HEK293 (cell line): ENCODE measurements at regions not wholly inside any gene's neighbourhood (a gene's known extent, or its start where the extent isn't known, plus 50 kb on each side); places are given as distances from the start of the nearest gene placed in this dataset.

ENCODE experiments used
- CTCF ChIA-PET: fragments of 350-600 bp; formaldehyde crosslinking; extraction: SDS; loops from one replicate; lab custom pipeline; 2021; ENCODE audit warnings: antibody characterized with exemption; lab: Yijun Ruan, JAX
- POLR2A ChIA-PET: fragments of 300-600 bp; formaldehyde crosslinking; extraction: SDS; loops from one replicate; lab custom pipeline; 2020; ENCODE audit warnings: antibody characterized with exemption, inconsistent platforms; lab: Yijun Ruan, JAX
- H3K27ac ChIP-seq: fragments of 200-500 bp; sonication (Bioruptor generic); 2 replicates; pipeline ENCODE4 v1.5.1; 2014; ENCODE audit warnings: low read depth, low read length, control low read depth, inconsistent platforms; ENCODE audit errors: extremely low read depth
- H3K36me3 ChIP-seq, 2 experiments: fragments of 200-500 bp in 1 of 2; sonication (Bioruptor generic) in 1 of 2; 1 replicate in 1 of 2; 2 replicates in 1 of 2; pipeline ENCODE4 v1.5.1; 2014 to 2017; ENCODE audit warnings: inconsistent platforms in 2 of 2, low read length in 2 of 2; ENCODE audit not compliant: control insufficient read depth in 2 of 2, insufficient read depth in 1 of 2
- H3K4me1 ChIP-seq: fragments of 200-500 bp; sonication (Bioruptor generic); 2 replicates; pipeline ENCODE4 v1.5.1; 2014; ENCODE audit warnings: mild to moderate bottlenecking, low read length, inconsistent platforms; ENCODE audit not compliant: control insufficient read depth, insufficient read depth
- H3K4me3 ChIP-seq: 2 replicates; pipeline ENCODE4 v1.5.1; 2011; ENCODE audit warnings: low read depth, mild to moderate bottlenecking, control low read depth, low read length, moderate library complexity
- H3K9me3 ChIP-seq: fragments of 200-500 bp; sonication (Bioruptor generic); 2 replicates; pipeline ENCODE4 v1.5.1; 2014; ENCODE audit warnings: low read depth, low read length, inconsistent platforms; ENCODE audit not compliant: control insufficient read depth, insufficient read depth
- GLI2 ChIP-seq: fragments of 450-650 bp; formaldehyde crosslinking; IDR thresholded peaks from 2 replicates; pipeline ENCODE4; 2017; ENCODE audit warnings: missing biosample characterization, missing genetic modification characterization, low read depth, borderline replicate concordance
- HOXA7 ChIP-seq: sonication (generic); formaldehyde crosslinking; IDR thresholded peaks from 2 replicates; pipeline ENCODE4 v1.8.1; 2022; ENCODE audit warnings: missing genetic modification reagents, borderline replicate concordance
- KLF10 ChIP-seq: fragments of 450-650 bp; IDR thresholded peaks from 2 replicates; pipeline ENCODE4 v1.5.1; 2018; ENCODE audit warnings: missing biosample characterization, mild to moderate bottlenecking, missing genetic modification characterization
- KLF8 ChIP-seq: fragments of 450-650 bp; formaldehyde crosslinking; IDR thresholded peaks from 2 replicates; pipeline ENCODE4 v1.5.1; 2016; ENCODE audit warnings: missing biosample characterization, missing genetic modification characterization
- PRDM10 ChIP-seq: fragments of 450-650 bp; formaldehyde crosslinking; IDR thresholded peaks from 2 replicates; pipeline ENCODE4 v1.5.1; 2016; ENCODE audit warnings: missing biosample characterization, missing genetic modification characterization
- SETDB1 ChIP-seq: IDR thresholded peaks from one replicate; pipeline ENCODE4 v1.6.1; 2017; ENCODE audit warnings: mild to moderate bottlenecking, low read length, moderate library complexity, mixed read lengths; ENCODE audit not compliant: insufficient read length
- WT1 ChIP-seq: fragments of 450-650 bp; formaldehyde crosslinking; IDR thresholded peaks from 2 replicates; pipeline ENCODE4 v1.5.1; 2016; ENCODE audit warnings: missing biosample characterization, missing genetic modification characterization
- ZBTB20 ChIP-seq: fragments of 450-650 bp; formaldehyde crosslinking; IDR thresholded peaks from 2 replicates; pipeline ENCODE4 v1.5.1; 2016; ENCODE audit warnings: missing biosample characterization, missing genetic modification characterization
- ZFHX2 ChIP-seq: fragments of 450-650 bp; formaldehyde crosslinking; conservative IDR thresholded peaks from 2 replicates; pipeline ENCODE4 v1.5.1; 2016; ENCODE audit warnings: missing biosample characterization, missing genetic modification characterization
- ZFP69B ChIP-seq: fragments of 450-650 bp; formaldehyde crosslinking; IDR thresholded peaks from 2 replicates; pipeline ENCODE4 v1.5.1; 2016; ENCODE audit warnings: missing biosample characterization, missing genetic modification characterization
- ZNF138 ChIP-seq: fragments of 450-650 bp; formaldehyde crosslinking; IDR thresholded peaks from 2 replicates; pipeline ENCODE4 v1.5.1; 2016; ENCODE audit warnings: missing biosample characterization, missing genetic modification characterization, borderline replicate concordance
- ZNF175 ChIP-seq: fragments of 450-650 bp; formaldehyde crosslinking; IDR thresholded peaks from 2 replicates; pipeline ENCODE4 v1.5.1; 2016; ENCODE audit warnings: missing biosample characterization, missing genetic modification characterization
- ZNF292 ChIP-seq: fragments of 450-650 bp; formaldehyde crosslinking; IDR thresholded peaks from 2 replicates; pipeline ENCODE4 v1.5.1; 2016; ENCODE audit warnings: low read depth, missing biosample characterization, missing genetic modification characterization, borderline replicate concordance
- ZNF335 ChIP-seq: fragments of 450-650 bp; formaldehyde crosslinking; conservative IDR thresholded peaks from 2 replicates; pipeline ENCODE4 v1.5.1; 2016; ENCODE audit warnings: missing biosample characterization, missing genetic modification characterization
- ZNF426 ChIP-seq: fragments of 450-650 bp; formaldehyde crosslinking; IDR thresholded peaks from 2 replicates; pipeline ENCODE4 v1.5.1; 2017; ENCODE audit warnings: missing biosample characterization, missing genetic modification characterization, mild to moderate bottlenecking, inconsistent platforms, moderate library complexity
- ZNF501 ChIP-seq: fragments of 450-650 bp; formaldehyde crosslinking; IDR thresholded peaks from 2 replicates; pipeline ENCODE4 v1.5.1; 2016; ENCODE audit warnings: missing biosample characterization, missing genetic modification characterization
- ZNF544 ChIP-seq: fragments of 450-650 bp; formaldehyde crosslinking; IDR thresholded peaks from 2 replicates; pipeline ENCODE4 v1.5.0; 2017; ENCODE audit warnings: missing biosample characterization, missing genetic modification characterization
- ZNF571 ChIP-seq: fragments of 450-650 bp; formaldehyde crosslinking; IDR thresholded peaks from 2 replicates; pipeline ENCODE4 v1.5.0; 2017; ENCODE audit warnings: missing biosample characterization, missing genetic modification characterization
- ZNF623 ChIP-seq: fragments of 450-650 bp; formaldehyde crosslinking; IDR thresholded peaks from 2 replicates; pipeline ENCODE4 v1.5.1; 2016; ENCODE audit warnings: missing biosample characterization, missing genetic modification characterization
- ZSCAN4 ChIP-seq: fragments of 450-650 bp; formaldehyde crosslinking; IDR thresholded peaks from 2 replicates; pipeline ENCODE4 v1.5.1; 2017; ENCODE audit warnings: missing biosample characterization, missing genetic modification characterization

- TF ChIP-seq ZNF138 (no peak), ZNF175 (tag by site-specific recombination) (no peak), ZNF292 (tag by site-specific recombination) (no peak), KLF8 (tag by site-specific recombination) (no peak), ZNF571 (tag by site-specific recombination) (no peak), ZNF426 (tag by site-specific recombination) (no peak), ZSCAN4 (tag by site-specific recombination) (no peak), GLI2 (tag by site-specific recombination) (no peak), ZNF501 (tag by site-specific recombination) (no peak), KLF10 (tag by site-specific recombination) (no peak), ZFP69B (tag by site-specific recombination) (no peak), ZFHX2 (tag by site-specific recombination) (no peak), ZNF544 (tag by site-specific recombination) (no peak), ZBTB20 (no peak), ZNF623 (no peak)
- Histone ChIP-seq H3K4me3 (no peak overlapping the region), H3K36me3 (no peaks in the 10 kb centered on the region), H3K9me3 (no peaks in the 10 kb centered on the region), H3K27ac (no peak overlapping the region), H3K4me1 (no peaks in the 10 kb centered on the region)
- POLR2A ChIA-PET = no interaction called here
- CTCF ChIA-PET = interaction anchor here (0.6 kb wide), 1 partner anchor 171 kb away, joined by 3 read pairs; no protein-coding TSS in a partner anchor
Observed at GRCh38 chr2:160822006-160822405, 328.4 kb upstream of the RBMS1 start.

GRCh38 chr2:160825433-160825832 is 331.8 kb upstream of the RBMS1 start:
- no peak overlapping the region for H3K27ac ChIP-seq
- CTCF ChIA-PET = interaction anchor here (0.7 kb wide), 1 partner anchor 48 kb away, joined by 3 read pairs; no protein-coding TSS in a partner anchor
- no peaks in the 10 kb centered on the region for H3K36me3 ChIP-seq
- no peaks in the 10 kb centered on the region for H3K9me3 ChIP-seq
- TF ChIP-seq HOXA7 (CRISPR knock-in tag) (no peak), SETDB1 (peak; percentile 74)
- POLR2A ChIA-PET = no interaction called here
- no peaks in the 10 kb centered on the region for H3K4me1 ChIP-seq
- no peak overlapping the region for H3K4me3 ChIP-seq

- TF ChIP-seq KLF10 (tag by site-specific recombination) (no peak), ZNF335 (tag by site-specific recombination) (no peak), WT1 (tag by site-specific recombination) (no peak), PRDM10 (tag by site-specific recombination) (no peak)
- no peaks in the 10 kb centered on the region for H3K9me3 ChIP-seq
- H3K27ac ChIP-seq = no peak overlapping the region
- CTCF ChIA-PET = no interaction called here
- no peaks in the 10 kb centered on the region for H3K36me3 ChIP-seq
- POLR2A ChIA-PET = interaction anchor here (1.1 kb wide), 1 partner anchor 143 kb away, joined by 3 read pairs; no protein-coding TSS in a partner anchor
- no peaks in the 10 kb centered on the region for H3K4me1 ChIP-seq
- H3K4me3 ChIP-seq = no peak overlapping the region
Observed at GRCh38 chr2:160826496-160826895, 332.9 kb upstream of the RBMS1 start.
